GM10266 (cell line): ENCODE measurements at regions not wholly inside any gene's neighbourhood (a gene's known extent, or its start where the extent isn't known, plus 50 kb on each side); places are given as distances from the start of the nearest gene placed in this dataset.

Experiments
- DNase-seq: peaks from one replicate; pipeline ENCODE4 v3.0.0; 2012; ENCODE audit errors: extremely low spot score
- CTCF ChIP-seq: IDR thresholded peaks from 2 replicates; pipeline ENCODE4 v1.5.1; 2012; ENCODE audit warnings: mild to moderate bottlenecking, low read depth; ENCODE audit not compliant: control insufficient read depth, insufficient read depth; ENCODE audit errors: missing control alignments

DNA sequence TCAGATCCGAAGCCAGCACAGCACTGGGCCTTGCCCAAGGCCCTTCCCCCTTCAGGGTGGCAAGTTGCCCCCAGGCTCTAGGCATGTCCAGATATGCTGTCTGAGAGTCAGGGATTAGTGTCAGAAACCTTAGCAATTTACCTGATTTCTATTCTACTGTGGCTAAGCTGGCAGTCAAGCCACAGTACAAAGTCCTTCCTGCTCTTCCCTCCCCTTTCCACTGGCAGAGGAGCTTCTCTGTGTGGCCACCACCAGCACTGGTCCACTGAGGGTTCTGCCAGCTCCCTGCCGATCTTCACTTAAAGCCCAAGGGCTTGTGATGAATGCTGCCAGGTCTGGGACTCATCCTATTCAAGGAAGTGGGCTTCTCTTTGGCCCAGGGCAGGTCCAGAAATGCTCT lies 324.5 kb upstream of the RPS6KA3 start:
- TF ChIP-seq CTCF, result no peak
- DNase-seq, result no peak

- DNase-seq, result no peak
- TF ChIP-seq CTCF, result no peak
Observed at GRCh38 chrX:20585782-20586181, 319.1 kb upstream of the RPS6KA3 start.

DNA sequence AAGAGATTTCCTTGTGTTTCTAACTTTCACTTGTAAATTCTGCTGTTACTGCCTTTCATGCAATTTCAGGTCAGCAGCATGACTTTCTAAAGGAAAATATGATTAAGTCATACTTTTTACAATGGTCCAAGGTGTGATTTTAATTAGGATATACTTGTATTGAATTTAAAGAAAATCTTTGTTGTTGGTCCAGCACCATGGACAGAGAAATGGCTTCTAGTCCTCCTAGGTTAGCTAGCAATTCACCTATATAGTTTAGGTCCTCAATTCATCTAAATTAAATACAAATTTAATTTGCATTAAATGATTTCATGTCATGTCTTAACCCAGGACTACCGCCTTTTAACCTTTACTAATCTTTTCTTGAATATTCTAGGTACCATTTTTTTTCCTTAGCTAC lies 304.9 kb upstream of the RPS6KA3 start:
- DNase-seq, result no peak
- TF ChIP-seq CTCF, result no peak

DNA sequence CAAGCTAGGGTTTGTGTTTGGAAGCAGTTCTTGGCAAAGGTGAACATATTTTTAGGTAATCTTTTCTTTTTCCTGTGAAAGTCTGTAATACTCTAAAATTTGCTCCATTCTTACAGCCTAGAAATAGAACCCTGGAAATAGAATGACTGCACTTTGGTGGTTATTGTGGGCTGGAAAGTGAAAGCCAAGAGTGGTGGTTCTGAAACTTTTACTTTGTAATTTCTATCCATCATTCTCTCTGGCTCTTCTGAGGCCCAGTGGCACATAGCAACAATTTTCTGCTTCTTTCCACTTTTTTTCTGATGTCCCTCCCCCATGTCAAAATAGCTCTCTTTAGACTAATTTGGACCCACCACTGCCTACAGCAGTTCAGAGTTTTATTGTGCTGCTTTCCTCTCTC lies 300.4 kb upstream of the RPS6KA3 start:
- no peak for TF ChIP-seq CTCF
- no peak for DNase-seq

- no peak for TF ChIP-seq CTCF
- DNase-seq, result no peak
Observed at GRCh38 chrX:20547611-20548051, 280.9 kb upstream of the RPS6KA3 start.

- DNase-seq, result no peak
- no peak for TF ChIP-seq CTCF
Observed at GRCh38 chrX:20545538-20545937, 278.8 kb upstream of the RPS6KA3 start.

DNA sequence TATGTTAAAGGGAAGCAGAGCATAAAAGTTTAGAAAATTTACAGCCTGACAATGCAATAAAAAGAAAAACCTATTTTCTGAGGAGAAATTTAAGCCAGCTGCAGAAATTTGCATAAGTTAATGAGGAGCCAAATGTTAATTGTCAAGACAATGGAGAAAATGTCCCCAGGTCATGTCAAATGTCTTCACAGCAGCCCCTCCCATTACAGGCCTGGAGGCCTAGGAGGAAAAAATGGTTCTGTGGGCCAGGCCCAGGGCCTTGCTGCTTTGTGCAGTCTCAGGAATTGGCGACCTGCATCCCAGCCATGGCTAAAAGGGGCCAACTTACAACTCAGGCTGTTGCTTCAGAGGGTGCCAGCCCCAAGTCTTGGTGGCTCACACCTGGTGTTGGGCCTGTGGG lies 275.4 kb upstream of the RPS6KA3 start:
- no peak for DNase-seq
- TF ChIP-seq CTCF, result no peak
